Right cardiac atrium (tissue), 5 donors: ENCODE measurements at regions not wholly inside any gene's neighbourhood (a gene's known extent, or its start where the extent isn't known, plus 50 kb on each side); places are given as distances from the start of the nearest gene placed in this dataset.
A peak's percentile ranks its signal among the peaks of the same experiment; 100 is the strongest.
"Not testable (repeated sequence)": the region's sequence is repeated elsewhere in the genome, so short reads cannot be mapped to it uniquely, and the experiment has no call there.

Experiments
- ATAC-seq, 2 donors: fragments of 200-7000 bp; cut with Tn5 transposase; one replicate each; pipeline versions ENCODE4 v1.8.0 to v1.9.1; 2020; ENCODE audit warnings: moderate library complexity in 2 of 2, mild to moderate bottlenecking in 1 of 2
- DNase-seq, 3 donors: peaks; one replicate each; pipeline ENCODE4 v3.0.0-alpha.2; 2020
- H3K27ac ChIP-seq: one replicate; pipeline ENCODE4 v1.5.1; 2013; ENCODE audit warnings: mild to moderate bottlenecking, low read length, control low read depth, moderate library complexity
- H3K27me3 ChIP-seq: one replicate; pipeline ENCODE4 v1.6.1; 2013; ENCODE audit not compliant: control insufficient read depth, insufficient read depth
- H3K4me1 ChIP-seq: one replicate; pipeline ENCODE4 v1.6.1; 2013; ENCODE audit warnings: low read length; ENCODE audit not compliant: control insufficient read depth, insufficient read depth
- H3K4me3 ChIP-seq: one replicate; pipeline ENCODE4 v1.5.1; 2013; ENCODE audit warnings: low read length, control low read depth
- H3K9me3 ChIP-seq: one replicate; pipeline ENCODE4 v1.6.1; 2013; ENCODE audit warnings: low read length; ENCODE audit not compliant: control insufficient read depth
- WGBS: extraction: QIAGEN DNeasy Blood & Tissue Kit; methylation state at CpG from one replicate; pipeline ENCODE4 v1.1.7; 2013; 5-methylcytosine and 5-hydroxymethylcytosine counted together
- intact Hi-C, 4 donors: fragments of 100-400 bp; cut with DNase I; formaldehyde crosslinking; loops; one replicate each; pipeline versions ENCODE4 v1.11.0 to v1.14.0; 2022 to 2023
- donor health status: healthy with polysubstance abuse.
- donor health status: DM: no; HTN: yes; CAD: no.
- donor health status: DM: no; HTN: no; CAD: no.
- donor health status: DM: no; HTN: yes; CAD: no; lungs with severe emphysema.
- donor health status: DM: yes; HTN: yes; CAD: no.

GRCh38 chr3:159502986-159503385 lies 485.6 kb upstream of the IL12A start:
- ATAC-seq (no peak), DNase-seq (no peak)
- H3K9me3 ChIP-seq: no peaks in the 10 kb centered on the region
- H3K4me1 ChIP-seq: no peaks in the 10 kb centered on the region
- H3K4me3 ChIP-seq: no peak overlapping the region
- intact Hi-C loops: no loop called here
- H3K27me3 ChIP-seq: no peaks in the 10 kb centered on the region
- no peak overlapping the region for H3K27ac ChIP-seq
- whole genome bisulfite sequencing: 81% methylated on average over 2 of the region's 2 CpGs

DNA sequence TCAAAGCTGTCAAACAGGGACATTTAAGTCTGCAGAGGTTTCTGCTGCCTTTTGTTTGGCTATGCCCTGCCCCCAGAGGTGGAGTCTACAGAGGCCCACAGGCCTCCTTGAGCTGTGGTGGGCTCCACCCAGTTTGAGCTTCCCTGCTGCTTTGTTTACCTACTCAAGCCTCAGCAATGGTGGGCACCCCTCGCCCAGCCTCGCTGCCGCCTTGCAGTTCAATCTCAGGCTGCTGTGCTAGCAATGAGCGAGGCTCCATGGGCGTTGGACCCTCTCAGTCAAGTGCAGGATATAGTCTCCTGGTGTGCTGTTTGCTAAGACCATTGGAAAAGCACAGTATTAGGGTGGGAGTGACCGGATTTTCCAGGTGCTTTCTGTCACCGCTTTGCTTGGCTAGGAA lies 477.6 kb upstream of the IL12A start:
- H3K9me3 ChIP-seq, intact Hi-C loops, H3K4me1 ChIP-seq, H3K27me3 ChIP-seq, ATAC-seq, H3K4me3 ChIP-seq, DNase-seq, H3K27ac ChIP-seq: not testable (repeated sequence)
- 95% methylated on average over 7 of the region's 7 CpGs for WGBS

DNA sequence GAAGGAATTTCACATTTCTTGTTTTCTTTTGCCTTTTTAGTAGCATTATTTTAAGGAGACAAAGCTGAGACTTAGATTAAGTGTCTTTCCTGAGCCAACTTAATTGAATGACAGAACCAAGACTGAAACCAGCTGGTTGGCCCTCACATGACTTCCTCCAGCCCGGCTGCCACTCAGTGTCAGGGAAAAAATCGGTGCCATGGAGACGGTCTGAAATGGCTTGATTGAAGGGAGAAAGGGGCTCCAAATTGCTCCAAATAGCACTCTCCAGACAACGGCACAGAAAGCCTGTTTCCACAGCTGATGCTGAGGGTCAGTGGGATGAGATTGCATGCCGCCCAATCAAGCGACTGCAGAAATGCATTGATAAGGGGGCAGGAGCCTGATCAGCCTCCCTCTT lies 475.2 kb upstream of the IL12A start:
- H3K4me3 ChIP-seq: no peak overlapping the region
- H3K4me1 ChIP-seq: no peaks in the 10 kb centered on the region
- DNase-seq (peak in 1 of 3 donors; percentile 25), ATAC-seq (no peak)
- intact Hi-C loops: no loop called here
- WGBS: 51% methylated on average over 6 of the region's 6 CpGs
- no peaks in the 10 kb centered on the region for H3K9me3 ChIP-seq
- H3K27ac ChIP-seq: no peak overlapping the region
- no peaks in the 10 kb centered on the region for H3K27me3 ChIP-seq

- 75% methylated on average over 5 of the region's 5 CpGs for WGBS
Measured at GRCh38 chr3:159513867-159514380, 474.7 kb upstream of the IL12A start.

DNA sequence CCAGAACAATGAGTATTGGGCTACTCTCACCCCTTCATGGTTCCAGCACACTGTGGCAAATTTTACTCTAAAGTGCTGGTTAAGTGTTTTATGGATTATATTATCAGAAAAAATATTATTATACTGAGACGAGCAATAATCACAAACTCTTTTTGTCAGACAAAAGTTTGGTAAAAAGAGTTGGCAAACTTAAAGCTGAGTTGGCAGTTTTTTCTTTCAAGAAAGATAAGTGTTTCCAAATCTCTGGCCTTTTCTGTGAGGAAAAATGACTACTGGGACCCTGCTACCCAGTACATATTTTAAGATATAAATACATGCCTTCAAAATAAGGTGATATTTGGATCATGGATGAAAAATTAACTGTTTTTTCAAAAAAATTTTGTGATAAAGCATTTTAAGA lies 471.5 kb upstream of the IL12A start:
- H3K27me3 ChIP-seq: no peaks in the 10 kb centered on the region
- ATAC-seq (no peak), DNase-seq (no peak)
- no peaks in the 10 kb centered on the region for H3K9me3 ChIP-seq
- no peak overlapping the region for H3K4me3 ChIP-seq
- no peak overlapping the region for H3K27ac ChIP-seq
- WGBS: 46% methylated on average over 1 of the region's 1 CpG
- intact Hi-C loops: no loop called here
- no peaks in the 10 kb centered on the region for H3K4me1 ChIP-seq

More at GRCh38 chr3:159513867-159514380, 474.7 kb upstream of the IL12A start:
- DNase-seq: no peak
- H3K27me3 ChIP-seq: no peaks in the 10 kb centered on the region
- no peaks in the 10 kb centered on the region for H3K9me3 ChIP-seq
- no peaks in the 10 kb centered on the region for H3K4me1 ChIP-seq
- H3K4me3 ChIP-seq: no peak overlapping the region
- intact Hi-C loops: no loop called here
- no peak for ATAC-seq
- no peak overlapping the region for H3K27ac ChIP-seq

DNA sequence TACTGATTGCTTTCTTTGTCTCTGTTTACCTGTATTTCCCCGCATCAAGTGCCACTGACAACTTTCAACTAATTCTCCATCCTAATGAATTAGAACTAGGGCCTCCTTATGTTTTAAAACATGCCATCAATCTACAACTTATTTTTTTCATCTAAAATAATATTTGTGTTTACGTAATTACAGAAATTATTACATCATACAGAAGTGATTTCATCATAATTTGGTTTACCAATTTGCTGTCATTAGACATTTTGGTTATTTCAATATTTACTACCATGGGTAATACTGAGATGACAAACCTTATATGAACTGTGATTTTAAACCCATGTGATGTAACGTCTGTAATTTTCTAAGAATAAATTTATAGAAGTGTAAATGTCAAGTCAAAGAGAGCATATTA lies 468.0 kb upstream of the IL12A start:
- ATAC-seq (no peak), DNase-seq (no peak)
- WGBS: 85% methylated on average over 3 of the region's 3 CpGs
- H3K4me1 ChIP-seq: no peaks in the 10 kb centered on the region
- no peaks in the 10 kb centered on the region for H3K27me3 ChIP-seq
- H3K9me3 ChIP-seq: no peaks in the 10 kb centered on the region
- no peak overlapping the region for H3K27ac ChIP-seq
- no peak overlapping the region for H3K4me3 ChIP-seq
- intact Hi-C loops: no loop called here

GRCh38 chr3:159522276-159522675 lies 466.4 kb upstream of the IL12A start:
- Histone ChIP-seq H3K4me3 (no peak overlapping the region), H3K27ac (no peak overlapping the region), H3K4me1 (no peaks in the 10 kb centered on the region), H3K9me3 (no peaks in the 10 kb centered on the region), H3K27me3 (no peaks in the 10 kb centered on the region)
- intact Hi-C loops: no loop called here
- ATAC-seq (no peak), DNase-seq (no peak)
- 90% methylated on average over 3 of the region's 3 CpGs for WGBS

DNA sequence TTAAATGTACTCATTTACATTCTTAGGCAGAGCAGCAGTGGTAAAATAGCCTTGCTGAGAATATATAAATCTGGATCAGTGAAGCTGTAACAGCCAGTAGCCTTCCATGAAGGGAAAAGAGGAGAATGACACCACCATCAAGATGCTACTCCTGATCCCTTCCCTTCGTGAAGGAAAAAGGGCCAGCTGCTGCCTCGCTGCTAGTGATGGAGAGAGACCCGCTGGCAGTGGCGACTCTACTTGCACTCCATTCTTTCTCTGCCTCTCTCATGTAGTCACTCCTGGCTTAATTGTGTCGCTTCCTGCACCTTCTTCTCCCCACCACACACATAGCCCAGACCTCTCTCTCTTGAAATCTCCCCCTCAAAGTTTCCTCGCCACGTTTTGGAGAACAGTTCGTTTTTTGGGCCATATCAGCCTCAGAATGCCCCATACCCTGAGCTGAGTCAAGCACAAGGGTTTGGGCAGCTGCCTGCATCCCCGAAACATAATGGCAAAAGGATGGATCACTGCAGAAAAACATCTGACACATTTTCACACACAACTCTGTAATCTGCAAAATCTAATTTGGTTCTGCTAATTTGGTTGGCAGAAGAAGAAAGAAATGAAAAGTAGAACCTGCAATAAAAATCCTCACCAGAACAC lies 460.3 kb upstream of the IL12A start:
- intact Hi-C loops: no loop called here
- Histone ChIP-seq H3K27me3 (no peaks in the 10 kb centered on the region), H3K4me3 (no peak overlapping the region), H3K27ac (no peak overlapping the region), H3K4me1 (no peaks in the 10 kb centered on the region), H3K9me3 (no peaks in the 10 kb centered on the region)
- ATAC-seq (no peak), DNase-seq (no peak)
- WGBS: 78% methylated on average over 9 of the region's 9 CpGs

DNA sequence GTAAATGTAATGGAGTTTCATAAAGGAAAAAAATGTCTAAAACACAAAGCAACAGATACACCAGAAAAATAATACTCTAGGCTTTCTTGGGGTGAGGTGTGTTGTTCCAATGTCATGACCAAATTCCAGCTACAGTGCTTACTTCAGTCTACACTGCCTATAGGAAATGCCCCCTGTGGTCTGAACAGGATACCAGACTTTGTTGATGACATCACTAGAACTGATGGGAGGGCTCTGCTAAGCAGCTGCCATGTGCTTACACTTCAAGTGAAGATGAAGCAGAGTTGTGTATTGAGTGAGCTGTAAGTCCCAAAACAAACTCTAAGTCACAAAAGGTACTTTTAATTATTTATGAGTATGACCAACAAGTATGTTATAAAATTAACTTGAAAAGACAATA lies 456.1 kb upstream of the IL12A start:
- intact Hi-C loops: no loop called here
- no peak for DNase-seq
- H3K27me3 ChIP-seq: no peaks in the 10 kb centered on the region
- H3K4me3 ChIP-seq: no peak overlapping the region
- no peaks in the 10 kb centered on the region for H3K9me3 ChIP-seq
- H3K27ac ChIP-seq: no peak overlapping the region
- ATAC-seq: no peak
- H3K4me1 ChIP-seq: no peaks in the 10 kb centered on the region

DNA sequence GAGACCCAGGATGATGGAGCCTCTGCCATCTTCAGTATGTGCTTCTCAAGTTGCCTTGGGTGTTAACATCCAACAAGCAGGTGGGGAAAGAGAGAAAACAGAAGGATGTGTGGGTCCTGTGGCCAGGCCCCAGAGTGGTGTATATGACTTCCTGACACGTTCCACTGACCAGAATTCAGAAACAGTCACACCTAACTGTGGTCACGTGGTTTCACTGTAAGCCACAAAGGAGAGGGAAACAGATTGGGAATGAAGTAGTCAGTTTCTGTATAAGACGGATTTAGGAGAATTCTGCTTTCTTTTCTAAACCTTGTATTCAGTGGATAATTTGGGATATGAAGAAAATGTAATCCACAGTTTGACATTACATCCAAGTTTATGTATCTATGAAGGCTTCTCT lies 454.1 kb upstream of the IL12A start:
- DNase-seq (no peak), ATAC-seq (no peak)
- no peak overlapping the region for H3K27ac ChIP-seq
- H3K27me3 ChIP-seq: no peaks in the 10 kb centered on the region
- H3K9me3 ChIP-seq: no peaks in the 10 kb centered on the region
- intact Hi-C loops: no loop called here
- no peak overlapping the region for H3K4me3 ChIP-seq
- 70% methylated on average over 3 of the region's 3 CpGs for WGBS
- no peaks in the 10 kb centered on the region for H3K4me1 ChIP-seq

DNA sequence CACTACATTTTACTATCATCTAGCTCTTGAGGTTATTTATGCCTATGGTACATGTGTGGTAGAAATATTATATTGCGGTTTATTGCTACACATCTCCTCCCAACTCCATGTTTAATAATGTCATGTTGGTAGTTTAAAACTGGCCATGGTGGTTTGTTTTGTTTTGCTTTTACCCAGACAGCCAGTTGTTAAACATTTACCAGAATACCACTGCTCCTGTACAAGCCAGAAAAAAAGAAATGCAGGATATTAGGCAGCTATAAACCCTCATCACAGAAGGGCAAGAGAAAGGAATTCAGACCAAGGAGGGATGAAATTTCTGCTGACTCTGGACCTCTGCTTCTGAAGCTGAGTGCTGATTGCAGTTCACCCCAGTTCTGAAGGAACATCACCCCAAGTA lies 451.8 kb upstream of the IL12A start:
- DNase-seq: no peak
- intact Hi-C loops: no loop called here
- WGBS: 96% methylated on average over 1 of the region's 1 CpG
- no peaks in the 10 kb centered on the region for H3K4me1 ChIP-seq
- H3K4me3 ChIP-seq: no peak overlapping the region
- no peaks in the 10 kb centered on the region for H3K9me3 ChIP-seq
- H3K27ac ChIP-seq: no peak overlapping the region
- no peaks in the 10 kb centered on the region for H3K27me3 ChIP-seq
- ATAC-seq: no peak

- H3K4me3 ChIP-seq: no peak overlapping the region
- no peaks in the 10 kb centered on the region for H3K27me3 ChIP-seq
- H3K4me1 ChIP-seq: no peaks in the 10 kb centered on the region
- no peak overlapping the region for H3K27ac ChIP-seq
- ATAC-seq: no peak
- intact Hi-C loops: no loop called here
- 84% methylated on average over 1 of the region's 1 CpG for WGBS
- DNase-seq: no peak
- H3K9me3 ChIP-seq: no peaks in the 10 kb centered on the region
Measured at GRCh38 chr3:159538507-159538906, 450.1 kb upstream of the IL12A start.
